ENCODE measurements at regions not wholly inside any gene's neighbourhood (a gene's known extent, or its start where the extent isn't known, plus 50 kb on each side); places are given as distances from the start of the nearest gene placed in this dataset.

DNA sequence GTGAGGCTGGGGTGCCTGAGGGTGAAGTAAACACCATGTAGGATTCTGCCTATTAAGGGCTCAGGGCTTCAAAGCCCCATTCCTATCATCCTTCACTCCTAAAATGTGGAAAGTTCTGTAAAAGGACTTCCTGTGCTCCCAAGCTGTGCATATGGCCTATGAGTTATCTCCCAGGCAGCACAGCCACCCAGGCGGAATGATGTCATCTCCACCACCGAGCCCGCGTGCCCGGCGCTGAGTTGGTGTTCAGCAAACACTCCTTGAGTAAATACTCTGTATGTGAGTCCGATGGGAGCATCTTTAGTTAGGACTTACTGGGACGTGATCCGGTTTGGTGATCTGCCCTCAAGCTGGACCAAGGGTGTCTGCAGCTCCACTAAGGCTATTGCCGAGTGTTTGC, 437.3 kb downstream of the MED13L start:
- Mint-ChIP-seq H3K36me3 (ENCODE audit: low read depth) (no peaks in the 10 kb centered on the region), H3K4me1 (no peaks in the 10 kb centered on the region), H3K4me3 (no peak overlapping the region), H3K9me3 (no peaks in the 10 kb centered on the region), H3K27me3 (peaks cover 4% of the 10 kb centered on the region), H3K27ac (no peak overlapping the region)
- no peak for ATAC-seq
- no peak for DNase-seq

DNA sequence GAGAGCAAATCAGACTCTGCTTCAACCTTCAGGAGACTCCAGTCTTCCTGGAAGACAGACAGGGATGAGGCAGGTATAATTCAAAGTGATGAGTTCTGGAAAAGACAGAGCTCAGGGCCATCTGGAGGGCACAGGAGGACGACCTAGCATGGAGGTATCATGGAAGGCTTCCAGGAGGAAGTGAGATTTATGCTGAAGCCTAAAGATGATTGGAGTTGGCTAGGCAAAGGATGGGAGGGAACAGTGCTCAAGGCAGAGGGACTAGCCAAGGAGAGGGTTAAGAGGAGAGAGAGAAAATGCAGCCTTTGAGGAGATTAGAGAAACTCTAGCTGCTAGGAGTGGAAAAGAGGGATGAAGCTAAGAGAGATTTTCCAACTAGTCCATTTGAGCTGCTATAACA, 438.5 kb downstream of the MED13L start:
- ATAC-seq, result no peak

DNA sequence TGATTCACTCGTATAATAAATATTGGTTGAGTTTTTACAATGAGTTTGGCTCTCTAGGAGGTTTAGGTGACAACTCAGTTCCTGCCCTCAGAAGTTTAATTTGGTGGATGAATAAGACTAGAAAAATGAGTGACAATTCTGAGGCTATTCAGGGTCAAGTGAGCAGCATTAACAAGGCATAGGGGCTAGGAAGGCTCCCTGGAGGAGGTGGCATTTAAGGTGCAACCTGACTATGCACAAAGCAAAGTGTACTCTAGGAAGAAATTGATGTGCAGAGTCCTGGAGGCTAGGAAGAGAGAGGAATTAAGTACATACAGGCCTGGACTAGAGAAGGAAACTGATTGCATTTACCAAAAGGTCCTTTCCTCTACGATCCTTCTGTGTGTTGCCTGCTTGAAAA, 440.3 kb downstream of the MED13L start:
- Mint-ChIP-seq H3K27ac (no peak overlapping the region), H3K4me3 (no peak overlapping the region), H3K4me1 (no peaks in the 10 kb centered on the region), H3K27me3 (peaks cover 4% of the 10 kb centered on the region), H3K9me3 (no peaks in the 10 kb centered on the region), H3K36me3 (ENCODE audit: low read depth) (no peaks in the 10 kb centered on the region)
- ATAC-seq, result no peak
- no peak for DNase-seq

More for the DNA sequence above, 438.5 kb downstream of the MED13L start:
- H3K4me1 Mint-ChIP-seq, result no peaks in the 10 kb centered on the region
- H3K9me3 Mint-ChIP-seq, result no peaks in the 10 kb centered on the region
- no peak for DNase-seq
- H3K4me3 Mint-ChIP-seq, result no peak overlapping the region
- no peak overlapping the region for H3K27ac Mint-ChIP-seq
- H3K36me3 Mint-ChIP-seq (ENCODE audit: low read depth), result no peaks in the 10 kb centered on the region
- H3K27me3 Mint-ChIP-seq, result peaks cover 4% of the 10 kb centered on the region

DNA sequence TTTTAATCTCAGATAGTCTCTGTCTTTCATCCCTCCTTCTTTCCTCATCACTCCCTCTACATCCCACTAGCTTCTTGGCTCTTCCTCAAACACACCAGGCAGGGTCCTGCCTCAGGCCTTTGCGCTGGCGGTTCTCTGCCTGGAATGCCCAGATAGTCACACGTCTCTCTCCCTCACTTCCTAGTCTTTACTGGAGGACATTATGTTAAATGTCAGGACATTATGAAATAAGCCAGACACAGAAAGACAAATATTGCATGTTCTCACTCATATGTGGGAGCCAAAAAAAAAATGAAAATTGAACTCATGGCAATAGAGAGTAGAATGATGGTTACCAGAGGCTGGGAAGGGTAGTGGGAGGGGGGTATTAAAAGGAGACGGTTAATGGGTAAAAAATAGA, 442.0 kb downstream of the MED13L start:
- peaks cover 4% of the 10 kb centered on the region for H3K27me3 Mint-ChIP-seq
- no peaks in the 10 kb centered on the region for H3K9me3 Mint-ChIP-seq
- no peaks in the 10 kb centered on the region for H3K4me1 Mint-ChIP-seq
- no peak for ATAC-seq
- no peak overlapping the region for H3K27ac Mint-ChIP-seq
- no peak for DNase-seq
- H3K36me3 Mint-ChIP-seq (ENCODE audit: low read depth), result no peaks in the 10 kb centered on the region
- H3K4me3 Mint-ChIP-seq, result no peak overlapping the region

DNA sequence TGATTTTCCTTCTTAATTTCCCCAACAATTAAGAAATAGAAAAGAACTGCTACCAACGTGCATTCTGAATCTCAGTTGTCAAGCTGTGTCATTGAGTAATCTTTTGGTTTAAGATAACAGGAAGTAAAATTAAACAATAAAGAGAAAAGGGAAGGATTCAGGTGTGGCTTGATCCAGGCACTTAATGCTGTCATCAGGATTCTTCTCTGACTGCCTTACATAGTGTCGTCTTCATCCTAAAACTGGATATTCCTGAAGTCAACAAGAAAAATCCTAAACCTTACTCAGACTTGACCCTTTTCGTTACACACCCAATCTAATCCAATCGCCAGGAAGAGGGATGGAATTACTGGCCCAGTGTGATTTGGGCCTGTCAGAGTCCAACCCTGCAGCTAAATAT, 443.8 kb downstream of the MED13L start:
- Mint-ChIP-seq H3K9me3 (no peaks in the 10 kb centered on the region), H3K36me3 (ENCODE audit: low read depth) (no peaks in the 10 kb centered on the region), H3K4me1 (no peaks in the 10 kb centered on the region), H3K27me3 (peaks cover 4% of the 10 kb centered on the region), H3K4me3 (no peak overlapping the region), H3K27ac (no peak overlapping the region)
- DNase-seq, result no peak
- ATAC-seq, result no peak

DNA sequence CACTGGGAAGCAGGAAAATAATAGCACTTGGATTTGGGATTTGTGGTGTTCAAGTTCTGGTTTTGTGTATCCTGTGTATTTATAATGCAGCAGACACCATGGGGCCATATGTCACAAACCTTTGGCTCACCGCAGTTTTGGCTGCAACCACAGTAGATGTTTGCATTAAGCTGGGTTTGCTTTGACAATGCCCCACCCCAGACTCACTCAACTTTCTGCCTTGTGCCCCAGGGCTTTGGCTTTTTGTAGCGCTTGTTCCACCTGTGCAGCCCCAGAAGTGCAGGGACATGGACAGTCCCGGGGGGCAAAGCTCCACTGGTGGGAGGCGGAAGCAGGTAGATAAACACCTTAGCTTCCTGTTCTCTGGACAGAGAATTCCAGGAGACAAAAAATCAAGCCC, 446.9 kb downstream of the MED13L start:
- H3K4me3 Mint-ChIP-seq, result no peak overlapping the region
- H3K36me3 Mint-ChIP-seq (ENCODE audit: low read depth), result no peaks in the 10 kb centered on the region
- H3K9me3 Mint-ChIP-seq, result no peaks in the 10 kb centered on the region
- no peak for ATAC-seq
- DNase-seq, result no peak
- H3K27ac Mint-ChIP-seq, result no peak overlapping the region
- H3K4me1 Mint-ChIP-seq, result no peaks in the 10 kb centered on the region
- H3K27me3 Mint-ChIP-seq, result no peaks in the 10 kb centered on the region

DNA sequence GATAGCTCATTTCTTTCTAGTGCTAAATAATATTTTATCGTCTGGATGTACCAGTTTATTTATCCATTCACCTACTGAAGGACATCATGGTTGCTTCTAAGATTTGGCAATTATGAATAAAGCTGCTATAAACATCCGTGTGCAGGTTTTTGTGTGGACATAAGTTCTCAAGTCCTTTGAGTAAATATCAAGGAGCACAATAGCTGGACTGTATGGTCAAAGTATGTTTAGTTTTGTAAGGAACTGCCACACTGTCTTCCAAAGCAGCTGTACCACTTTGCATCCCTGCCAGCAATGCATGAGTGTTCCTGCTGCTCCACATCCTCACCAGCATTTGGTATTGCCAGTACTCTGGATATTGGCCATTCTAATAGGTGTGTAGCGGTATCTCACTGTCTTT, 447.4 kb downstream of the MED13L start:
- H3K4me3 Mint-ChIP-seq, result no peak overlapping the region
- no peaks in the 10 kb centered on the region for H3K27me3 Mint-ChIP-seq
- no peaks in the 10 kb centered on the region for H3K9me3 Mint-ChIP-seq
- H3K36me3 Mint-ChIP-seq (ENCODE audit: low read depth), result no peaks in the 10 kb centered on the region
- H3K4me1 Mint-ChIP-seq, result no peaks in the 10 kb centered on the region
- H3K27ac Mint-ChIP-seq, result no peak overlapping the region
- no peak for DNase-seq
- ATAC-seq, result no peak

DNA sequence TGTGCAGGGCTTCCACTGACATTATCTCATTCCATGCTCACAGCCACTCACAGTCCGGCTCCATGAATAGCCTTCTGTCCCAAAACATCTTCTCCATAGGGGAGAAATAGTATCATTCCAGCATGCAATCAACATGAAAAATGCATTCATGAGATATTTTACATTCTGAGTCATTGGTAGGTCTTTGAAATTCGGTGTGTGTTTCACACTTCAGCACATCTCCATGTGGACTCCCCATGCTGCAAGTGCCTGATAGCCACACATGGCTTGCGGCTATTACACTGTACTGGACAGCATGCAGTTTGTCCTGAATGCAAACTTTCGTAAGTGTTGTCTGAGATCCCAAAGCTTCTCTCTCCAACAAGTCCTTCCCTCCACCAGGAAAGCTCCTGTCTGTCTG, 449.3 kb downstream of the MED13L start:
- no peak for ATAC-seq
- Mint-ChIP-seq H3K27me3 (no peaks in the 10 kb centered on the region), H3K27ac (no peak overlapping the region), H3K4me3 (no peak overlapping the region), H3K4me1 (no peaks in the 10 kb centered on the region), H3K36me3 (ENCODE audit: low read depth) (no peaks in the 10 kb centered on the region), H3K9me3 (no peaks in the 10 kb centered on the region)
- DNase-seq, result no peak

DNA sequence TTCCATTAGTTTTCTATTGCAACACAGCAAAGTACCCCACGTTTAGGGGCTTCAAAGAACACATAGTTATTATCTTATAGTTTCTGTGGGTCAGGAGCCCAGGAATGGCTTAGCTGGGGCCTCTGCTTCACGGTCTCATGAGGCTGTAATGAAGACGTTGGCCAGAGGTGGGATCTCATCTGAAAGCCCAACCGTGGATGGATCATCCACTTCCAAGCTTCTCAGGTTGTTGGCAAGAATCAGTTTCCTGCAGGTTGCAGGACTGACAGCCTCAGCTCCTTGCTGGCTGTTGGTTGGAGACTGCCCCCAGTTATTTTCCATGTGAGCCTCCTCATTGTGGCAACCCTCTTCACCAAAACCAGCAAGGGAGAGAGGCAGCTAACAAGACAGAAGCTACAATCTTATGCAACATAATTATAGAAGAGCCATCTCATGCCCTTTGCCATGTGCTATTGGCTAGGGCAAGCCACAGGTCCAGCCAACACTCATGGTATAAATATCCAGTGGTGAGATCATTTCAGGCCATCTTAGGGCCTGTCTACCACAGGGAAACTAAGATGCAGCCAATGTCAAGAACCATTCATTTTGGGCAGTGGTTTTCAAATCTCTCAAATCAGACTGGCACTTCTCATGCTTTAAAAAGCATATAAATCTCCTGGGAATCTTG, 452.4 kb downstream of the MED13L start:
- H3K36me3 Mint-ChIP-seq (ENCODE audit: low read depth), result no peaks in the 10 kb centered on the region
- DNase-seq (no peak), ATAC-seq (no peak)
- no peak overlapping the region for H3K4me3 Mint-ChIP-seq
- no peaks in the 10 kb centered on the region for H3K4me1 Mint-ChIP-seq
- H3K27me3 Mint-ChIP-seq, result peaks cover 2% of the 10 kb centered on the region
- no peaks in the 10 kb centered on the region for H3K9me3 Mint-ChIP-seq
- H3K27ac Mint-ChIP-seq, result no peak overlapping the region

DNA sequence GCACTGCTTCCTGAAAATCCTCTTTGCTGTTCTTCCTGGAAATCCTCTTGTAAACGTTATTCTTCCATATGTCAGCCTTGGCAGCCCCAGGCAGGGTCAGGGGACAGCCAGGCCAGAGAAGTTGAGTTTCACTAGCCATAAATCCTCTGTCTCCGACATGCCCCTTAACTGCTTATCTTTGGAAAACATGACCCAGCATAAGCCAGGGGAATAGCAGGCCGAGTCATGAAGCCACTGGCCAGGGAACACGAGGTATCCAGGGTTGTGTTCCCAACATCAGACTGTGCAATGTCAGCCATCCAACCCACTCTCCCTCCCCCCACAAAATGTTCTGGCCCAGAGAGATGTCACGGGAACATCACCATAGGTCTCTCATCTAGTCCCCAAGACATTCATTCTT, 453.9 kb downstream of the MED13L start:
- Mint-ChIP-seq H3K27ac (no peak overlapping the region), H3K36me3 (ENCODE audit: low read depth) (no peaks in the 10 kb centered on the region), H3K4me3 (no peak overlapping the region), H3K9me3 (no peaks in the 10 kb centered on the region), H3K4me1 (no peaks in the 10 kb centered on the region), H3K27me3 (peaks cover 2% of the 10 kb centered on the region)
- DNase-seq, result no peak
- ATAC-seq, result no peak

DNA sequence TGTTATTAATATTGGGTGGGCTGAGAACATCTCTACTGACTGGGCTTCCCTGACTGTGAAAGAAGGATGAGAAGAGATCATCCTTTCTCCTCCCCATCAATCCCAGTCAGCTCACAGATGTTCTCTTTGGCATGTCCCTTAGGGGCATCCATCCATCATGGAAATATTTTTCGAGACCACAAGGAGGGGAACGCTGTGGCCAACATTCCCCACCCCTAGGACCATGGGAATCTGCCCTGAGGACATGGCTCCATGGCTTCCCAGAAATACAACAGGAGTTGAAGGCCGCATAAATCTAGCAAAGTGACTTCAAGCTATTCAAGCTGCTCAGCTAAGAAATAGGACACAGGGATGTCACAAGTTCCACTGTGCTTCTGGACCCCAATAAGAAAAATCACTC, 456.8 kb downstream of the MED13L start:
- H3K4me3 Mint-ChIP-seq, result no peak overlapping the region
- no peak overlapping the region for H3K27ac Mint-ChIP-seq
- DNase-seq, result no peak
- no peak for ATAC-seq
- H3K9me3 Mint-ChIP-seq, result no peaks in the 10 kb centered on the region
- no peaks in the 10 kb centered on the region for H3K4me1 Mint-ChIP-seq
- no peaks in the 10 kb centered on the region for H3K36me3 Mint-ChIP-seq (ENCODE audit: low read depth)
- peaks cover 2% of the 10 kb centered on the region for H3K27me3 Mint-ChIP-seq

DNA sequence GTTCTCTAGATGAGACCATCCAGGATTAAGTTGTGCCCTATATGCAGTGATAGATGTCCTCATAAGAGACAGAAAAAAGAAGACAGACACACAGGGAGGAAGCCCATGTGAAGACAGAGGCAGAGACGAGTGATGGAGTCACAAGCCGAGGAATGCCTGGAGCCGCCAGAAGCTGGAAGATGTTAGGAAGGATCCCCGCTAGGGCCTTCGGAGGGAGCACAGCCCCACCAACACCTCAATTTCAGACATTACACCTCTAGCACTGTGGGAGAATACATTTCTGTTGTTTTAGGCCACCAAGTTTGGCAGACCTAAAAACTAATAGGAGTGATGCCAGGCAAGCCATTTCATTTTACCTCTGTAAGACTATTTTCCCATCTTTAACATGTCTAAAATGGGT, 458.5 kb downstream of the MED13L start:
- ATAC-seq (no peak), DNase-seq (no peak)
- Mint-ChIP-seq H3K4me3 (no peak overlapping the region), H3K27ac (no peak overlapping the region), H3K9me3 (no peaks in the 10 kb centered on the region), H3K27me3 (peaks cover 2% of the 10 kb centered on the region), H3K4me1 (no peaks in the 10 kb centered on the region), H3K36me3 (ENCODE audit: low read depth) (no peaks in the 10 kb centered on the region)

DNA sequence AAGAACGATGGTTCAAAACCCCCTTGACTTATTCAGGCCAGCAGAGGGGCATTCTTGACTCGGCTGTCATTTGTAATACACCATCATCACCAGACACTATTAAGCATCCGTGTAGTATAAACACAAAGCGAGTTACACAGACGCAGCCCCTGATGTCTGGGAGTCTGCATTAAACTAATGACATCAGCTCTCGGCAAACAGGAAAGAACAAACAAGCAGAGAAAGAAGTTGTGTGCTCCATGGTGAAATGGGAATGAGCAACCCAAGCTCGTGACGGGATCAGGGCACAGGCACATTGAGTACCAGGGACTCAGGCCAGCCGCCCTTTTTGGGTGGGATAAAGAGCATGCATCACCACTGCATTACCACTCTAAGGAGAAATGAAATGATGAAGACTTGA, 460.1 kb downstream of the MED13L start:
- Mint-ChIP-seq H3K36me3 (ENCODE audit: low read depth) (no peaks in the 10 kb centered on the region), H3K27ac (no peak overlapping the region), H3K4me1 (no peaks in the 10 kb centered on the region), H3K27me3 (peaks cover 7% of the 10 kb centered on the region), H3K9me3 (peaks cover 4% of the 10 kb centered on the region), H3K4me3 (no peak overlapping the region)
- DNase-seq, result no peak
- no peak for ATAC-seq

DNA sequence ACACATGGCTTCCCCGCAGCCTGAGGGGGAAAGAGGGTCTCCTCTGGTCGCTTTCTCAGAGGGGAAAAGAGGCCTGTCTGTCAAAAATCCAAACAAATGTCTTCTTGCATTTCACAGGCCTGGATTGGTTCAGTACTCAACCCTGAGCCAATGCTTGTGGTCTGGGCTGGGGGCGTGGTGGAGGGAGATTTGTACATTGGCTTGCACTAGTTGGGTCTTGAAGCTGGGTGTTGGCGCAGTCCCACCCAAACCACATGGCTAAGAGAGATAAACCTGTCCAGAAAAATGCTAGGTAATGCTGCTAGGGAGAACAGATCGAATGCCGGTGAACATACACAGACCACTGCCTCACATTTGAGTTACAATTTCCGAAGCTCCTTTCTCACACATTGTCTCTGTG, 461.6 kb downstream of the MED13L start:
- no peak for DNase-seq
- ATAC-seq, result no peak
- no peak overlapping the region for H3K27ac Mint-ChIP-seq
- H3K36me3 Mint-ChIP-seq (ENCODE audit: low read depth), result no peaks in the 10 kb centered on the region
- H3K9me3 Mint-ChIP-seq, result peaks cover 13% of the 10 kb centered on the region
- peaks cover 7% of the 10 kb centered on the region for H3K27me3 Mint-ChIP-seq
- no peaks in the 10 kb centered on the region for H3K4me1 Mint-ChIP-seq
- no peak overlapping the region for H3K4me3 Mint-ChIP-seq

DNA sequence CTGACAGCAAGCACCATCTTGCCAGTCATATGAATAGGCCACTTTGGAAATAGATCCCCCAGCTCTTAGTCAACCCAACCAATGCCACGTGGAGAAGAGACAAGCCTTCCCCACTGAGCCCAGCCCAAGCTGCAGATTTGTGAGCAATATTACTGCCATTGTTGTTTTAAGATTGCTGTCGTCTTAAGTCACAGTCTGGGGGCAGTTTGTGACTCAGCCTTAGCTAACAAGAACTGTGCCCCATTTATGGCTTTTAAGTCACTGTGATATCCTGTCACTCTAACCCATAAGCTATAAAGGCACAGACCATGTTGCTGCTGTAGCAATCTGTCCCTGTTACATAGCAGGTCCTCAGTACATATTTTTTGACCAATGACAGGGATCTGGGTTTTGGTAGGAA, 464.2 kb downstream of the MED13L start:
- no peak for ATAC-seq
- Mint-ChIP-seq H3K27me3 (peaks cover 20% of the 10 kb centered on the region), H3K27ac (no peak overlapping the region)

DNA sequence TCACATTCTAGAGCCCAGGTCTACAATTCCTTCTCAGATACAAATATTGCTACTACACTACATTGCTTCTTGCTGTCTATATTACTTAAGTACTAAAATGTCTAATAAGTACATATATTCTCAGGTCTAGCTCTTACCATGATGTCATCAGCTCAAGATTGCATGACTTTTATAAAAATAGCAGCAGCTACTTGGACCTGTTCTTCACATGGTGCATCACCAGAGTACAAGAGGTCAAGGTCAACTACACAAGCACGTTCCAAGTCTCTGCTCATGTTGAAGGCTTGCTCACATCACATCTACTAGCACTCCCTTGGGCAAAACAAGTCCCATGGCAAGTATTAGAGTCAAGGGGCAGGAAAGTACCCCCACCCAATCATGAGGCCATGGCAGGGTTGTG, 465.6 kb downstream of the MED13L start:
- Mint-ChIP-seq H3K27ac (no peak overlapping the region), H3K4me3 (no peak overlapping the region), H3K9me3 (peaks cover 13% of the 10 kb centered on the region), H3K27me3 (peaks cover 20% of the 10 kb centered on the region), H3K4me1 (no peaks in the 10 kb centered on the region), H3K36me3 (ENCODE audit: low read depth) (no peaks in the 10 kb centered on the region)
- ATAC-seq (no peak), DNase-seq (no peak)

More for the DNA sequence above, 464.2 kb downstream of the MED13L start:
- DNase-seq, result no peak
- Mint-ChIP-seq H3K4me3 (no peak overlapping the region), H3K9me3 (peaks cover 13% of the 10 kb centered on the region), H3K4me1 (no peaks in the 10 kb centered on the region), H3K36me3 (ENCODE audit: low read depth) (no peaks in the 10 kb centered on the region)

All from activated naive CD8-positive, alpha-beta T cell treated with anti-CD3 and anti-CD28 coated beads, Interleukin-2, amount 50 U/mL, for 24 hours (primary cell).